ENCODE measurements at regions not wholly inside any gene's neighbourhood (a gene's known extent, or its start where the extent isn't known, plus 50 kb on each side); places are given as distances from the start of the nearest gene placed in this dataset.
"Not testable (repeated sequence)": the region's sequence is repeated elsewhere in the genome, so short reads cannot be mapped to it uniquely, and the experiment has no call there.

DNA sequence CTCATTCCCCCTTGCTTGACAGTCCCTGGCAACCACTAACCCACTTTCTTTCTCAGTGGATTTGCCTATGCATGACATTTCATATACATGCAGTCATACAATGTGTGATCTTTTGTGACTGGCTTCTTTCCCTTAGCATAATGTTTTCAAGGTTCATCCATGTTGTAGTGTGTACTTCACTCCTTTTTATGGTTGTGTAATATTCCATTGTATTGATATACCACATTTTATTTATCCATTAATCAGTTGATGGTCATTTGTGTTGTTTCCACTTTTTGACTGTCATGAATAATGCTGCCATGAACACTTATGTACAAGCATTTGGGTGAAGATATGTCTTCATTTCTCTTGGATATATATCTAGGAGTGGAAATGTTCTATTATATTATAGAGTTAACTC is 127.7 kb upstream of the GRIK3 start:
- no peak for DNase-seq

GRCh38 chr1:37166005-37166404 is 131.7 kb upstream of the GRIK3 start:
- no peak for DNase-seq

- DNase-seq, result no peak
Measured at GRCh38 chr1:37167479-37167878, 133.2 kb upstream of the GRIK3 start.

- no peak for DNase-seq
Measured at GRCh38 chr1:37169241-37169640, 134.9 kb upstream of the GRIK3 start.

GRCh38 chr1:37169743-37170275 is 135.5 kb upstream of the GRIK3 start:
- no peak for DNase-seq

DNA sequence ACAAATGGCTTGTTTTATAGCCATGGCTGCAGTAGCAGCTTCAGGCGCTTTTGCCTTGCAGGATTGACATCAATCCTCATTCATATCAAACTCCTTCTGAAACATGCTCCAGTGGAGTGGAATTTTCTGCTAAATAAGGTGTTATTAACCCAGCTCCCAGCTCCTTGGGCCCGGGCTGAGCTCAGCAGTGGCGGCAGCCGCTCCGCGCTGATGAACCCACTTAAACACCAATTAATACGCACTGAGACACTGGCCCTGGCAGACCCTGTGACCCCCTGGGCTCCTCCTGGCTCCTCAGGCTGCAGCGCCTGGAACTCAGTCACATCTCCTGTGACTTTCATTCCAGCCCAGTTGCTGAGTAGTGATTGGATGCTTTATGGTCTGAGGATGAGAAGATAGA is 137.4 kb upstream of the GRIK3 start:
- DNase-seq, result no peak

DNA sequence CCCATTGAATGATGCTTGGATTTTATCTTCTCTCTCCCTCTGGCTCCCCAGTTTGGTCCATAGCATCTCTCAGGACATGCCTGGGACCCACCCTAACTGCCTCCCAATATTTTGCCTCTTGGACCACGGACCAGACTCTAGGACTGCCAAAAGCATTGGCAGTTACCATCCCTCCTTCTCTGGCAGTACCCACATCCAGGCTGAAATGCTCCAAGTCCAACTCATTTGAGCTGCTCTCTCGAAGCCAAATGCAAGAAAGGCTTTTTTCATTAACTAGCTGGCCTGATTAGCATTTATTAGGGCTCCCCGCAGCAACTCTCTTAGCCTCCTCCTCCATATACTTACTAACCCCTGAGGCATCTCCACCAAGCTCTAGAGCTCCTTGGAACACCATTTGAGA is 140.0 kb upstream of the GRIK3 start:
- no peak for DNase-seq

DNA sequence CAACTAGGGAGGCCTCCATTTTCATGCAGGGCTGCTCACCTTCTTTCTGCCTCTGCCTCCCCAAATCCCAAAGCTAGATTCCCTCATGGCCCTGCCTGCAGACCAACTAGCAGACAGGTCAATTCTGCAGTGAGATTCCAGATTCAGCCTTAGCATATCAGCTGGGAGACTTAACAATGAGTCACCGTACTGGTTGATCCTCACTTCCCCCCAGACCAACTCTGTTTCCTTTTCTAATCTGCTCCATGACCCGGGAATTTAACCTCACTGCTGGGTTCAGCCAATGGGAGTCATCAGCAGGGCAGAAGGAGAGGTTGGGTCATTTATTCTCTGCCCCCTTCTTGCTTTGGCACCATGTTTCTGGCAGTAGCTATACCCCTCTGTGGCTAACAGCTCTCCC is 140.6 kb upstream of the GRIK3 start:
- no peak for DNase-seq

GRCh38 chr1:37175666-37176215 is 141.4 kb upstream of the GRIK3 start:
- DNase-seq, result no peak

DNA sequence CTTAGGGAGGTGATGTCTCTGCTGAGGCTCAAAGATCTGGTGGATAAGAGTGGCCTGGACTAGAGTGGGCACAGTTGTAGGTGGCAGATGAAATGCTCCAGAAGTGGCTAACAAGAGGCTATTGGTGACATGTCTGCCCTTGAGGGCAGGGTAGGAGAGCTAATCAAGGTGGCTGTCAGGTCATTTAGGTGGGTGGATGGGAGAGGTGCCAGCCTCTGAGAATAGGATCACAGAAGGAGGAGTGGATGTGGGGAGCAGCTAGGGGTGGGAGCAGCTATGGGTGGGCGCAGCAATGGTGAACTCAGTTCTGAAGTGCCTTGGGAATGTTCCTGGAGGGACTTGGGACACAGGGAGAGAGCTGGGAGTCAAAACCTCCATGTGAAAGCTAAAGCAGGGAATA is 142.0 kb upstream of the GRIK3 start:
- DNase-seq, result no peak

DNA sequence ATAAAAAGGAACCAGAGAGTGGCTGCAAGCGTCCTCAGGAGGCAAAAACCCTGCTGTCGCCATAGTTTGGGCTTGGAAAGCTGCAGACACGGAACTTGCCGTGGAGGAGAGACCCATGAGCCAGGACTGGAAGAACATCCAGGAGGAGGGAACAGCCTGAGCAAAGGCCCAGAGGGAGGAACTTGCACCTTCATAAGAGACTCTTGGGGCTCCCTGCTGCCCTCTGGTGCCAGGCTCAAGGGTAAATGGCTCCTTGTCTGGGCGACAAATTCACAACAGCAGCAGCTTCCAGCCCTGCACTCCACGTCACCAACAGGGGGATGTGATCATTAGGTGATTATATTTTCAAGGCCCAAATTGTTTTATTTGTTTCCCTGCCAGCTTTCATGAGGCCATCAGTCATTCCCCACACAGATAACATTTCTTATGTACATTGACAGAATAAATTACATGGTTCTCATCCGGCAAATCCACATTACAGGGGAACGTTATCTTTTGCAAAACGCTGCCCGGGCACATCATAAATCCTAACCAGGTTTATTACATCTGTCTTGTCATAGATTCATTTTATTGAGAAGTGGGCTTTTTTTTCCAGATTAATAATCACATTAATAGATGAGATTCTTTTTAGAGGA is 143.0 kb upstream of the GRIK3 start:
- DNase-seq, result no peak

- no peak for DNase-seq
Measured at GRCh38 chr1:37181425-37181824, 147.1 kb upstream of the GRIK3 start.

- no peak for DNase-seq
Measured at GRCh38 chr1:37184789-37185188, 150.5 kb upstream of the GRIK3 start.

DNA sequence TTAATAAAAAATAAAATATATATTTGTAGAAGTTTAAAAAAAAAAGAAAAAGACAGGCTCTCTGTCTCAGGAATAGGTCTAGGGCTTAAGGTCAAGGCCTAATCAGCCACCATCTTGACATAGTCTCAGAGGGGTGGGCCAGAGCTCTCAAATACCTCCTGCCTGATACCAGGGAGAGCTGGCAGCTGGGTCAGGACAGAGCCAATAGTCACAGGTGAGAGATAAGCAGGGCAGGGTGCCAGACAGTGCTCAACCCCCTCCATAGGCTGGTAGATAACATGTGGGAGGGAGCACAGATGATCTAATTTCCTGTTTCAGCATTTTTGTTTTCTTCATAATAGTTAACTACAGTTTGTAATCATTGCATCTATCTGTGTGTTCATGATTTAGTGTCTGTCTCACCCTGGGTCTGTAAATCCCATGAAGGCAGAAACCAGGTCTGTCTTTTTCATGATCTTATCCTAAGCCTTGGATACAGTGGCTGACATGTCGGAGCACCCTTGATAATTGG is 152.0 kb upstream of the GRIK3 start:
- DNase-seq, result no peak

DNA sequence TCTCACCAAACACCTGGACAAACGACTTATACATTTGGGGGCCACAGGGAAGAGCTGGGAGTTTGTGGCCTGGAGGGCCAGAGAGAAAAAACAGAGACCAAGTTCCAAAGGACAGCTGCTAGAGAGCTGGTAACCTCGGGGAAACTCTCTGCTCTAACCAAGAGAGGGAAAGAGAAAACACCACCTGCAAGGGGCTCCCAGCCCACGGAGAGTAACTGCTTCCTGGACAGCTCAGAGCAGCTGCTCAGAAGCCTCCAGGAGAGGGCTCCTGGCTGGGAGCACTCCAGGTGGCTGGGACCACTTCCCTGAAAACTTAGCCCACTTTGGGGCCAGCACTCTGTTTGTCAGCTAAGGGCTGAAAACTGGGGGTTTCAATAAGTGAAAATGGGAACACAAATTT is 154.8 kb upstream of the GRIK3 start:
- no peak for DNase-seq

DNA sequence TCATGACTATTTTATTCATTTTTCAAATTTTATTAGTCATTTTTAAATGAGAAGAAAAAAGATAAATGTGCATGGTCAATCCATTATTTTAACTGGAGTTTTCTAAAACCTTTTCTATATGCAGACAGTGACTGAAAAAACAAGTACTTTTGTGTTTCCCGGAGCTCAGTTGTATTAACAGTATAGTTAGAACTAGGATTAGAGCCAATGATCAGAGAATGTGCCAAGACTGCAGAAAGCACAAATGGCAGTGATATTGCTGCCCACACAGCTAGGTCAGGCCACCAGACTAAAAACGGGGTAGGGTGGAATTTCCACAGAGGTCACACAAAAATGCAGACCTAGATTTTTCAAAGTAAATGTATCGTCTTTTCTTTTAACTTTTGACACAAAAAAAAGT is 163.1 kb upstream of the GRIK3 start:
- no peak for DNase-seq

DNA sequence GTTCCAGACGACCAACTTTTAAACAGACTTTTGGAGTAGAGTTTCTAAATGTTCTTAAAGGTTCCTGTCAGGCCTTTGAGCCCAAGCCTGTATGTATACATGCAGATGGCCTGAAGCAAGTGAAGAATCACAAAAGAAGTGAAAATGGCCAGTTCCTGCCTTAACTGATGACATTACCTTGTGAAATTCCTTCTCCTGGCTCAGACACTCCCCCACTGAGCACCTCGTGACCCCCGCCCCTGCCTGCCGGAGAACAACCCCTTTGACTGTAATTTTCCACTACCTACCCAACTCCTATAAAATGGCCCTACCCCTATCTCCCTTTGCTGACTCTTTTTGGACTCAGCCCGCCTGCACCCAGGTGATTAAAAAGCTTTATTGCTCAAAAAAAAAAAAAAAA is 180.0 kb upstream of the GRIK3 start:
- DNase-seq, result not testable (repeated sequence)

DNA sequence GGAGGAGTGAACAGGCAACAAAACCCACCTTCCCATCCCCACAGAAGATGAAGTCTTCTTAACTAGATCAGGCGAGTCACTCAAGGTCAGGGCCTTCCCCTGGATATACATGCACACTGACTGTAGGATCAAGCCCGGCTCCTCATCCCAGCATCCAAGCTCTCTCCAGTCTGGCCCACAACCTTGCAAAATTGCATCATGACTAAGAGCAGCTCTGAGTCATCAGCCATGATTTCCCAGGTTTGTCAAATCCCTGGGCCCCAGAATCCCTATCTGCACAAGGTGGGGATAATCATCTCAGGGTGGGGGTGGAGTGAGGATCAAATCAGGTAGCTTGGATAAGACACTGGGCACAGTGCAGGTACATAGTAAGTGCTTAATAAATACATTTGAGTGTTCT is 199.3 kb upstream of the GRIK3 start:
- DNase-seq, result no peak

- no peak for DNase-seq
Measured at GRCh38 chr1:37234941-37235418, 200.7 kb upstream of the GRIK3 start.

- no peak for DNase-seq
Measured at GRCh38 chr1:37237948-37238347, 203.6 kb upstream of the GRIK3 start.

GRCh38 chr1:37238364-37239224 is 204.3 kb upstream of the GRIK3 start:
- no peak for DNase-seq

- DNase-seq, result no peak
Measured at GRCh38 chr1:37239225-37239740, 205.0 kb upstream of the GRIK3 start.

- DNase-seq, result no peak
Measured at GRCh38 chr1:37240897-37241296, 206.6 kb upstream of the GRIK3 start.

Measured in skin of body (tissue), 1 donor.